GM12891 (cell line): ENCODE measurements at regions not wholly inside any gene's neighbourhood (a gene's known extent, or its start where the extent isn't known, plus 50 kb on each side); places are given as distances from the start of the nearest gene placed in this dataset.

ENCODE experiments used
- DNase-seq: peaks from one replicate; pipeline ENCODE4 v3.0.0; 2011; ENCODE audit warnings: low spot score; ENCODE audit not compliant: insufficient read length
- FAIRE-seq: peaks from 2 replicates; lab custom pipeline; 2011; peaks lifted over from hg19 to GRCh38; lab: Jason Lieb, UNC
- PAX5 ChIP-seq: IDR thresholded peaks from 2 replicates; pipeline ENCODE4 v1.6.1; 2011; ENCODE audit warnings: low read length, moderate library complexity, mild to moderate bottlenecking; ENCODE audit not compliant: insufficient read depth, severe bottlenecking
- POLR2A ChIP-seq: IDR thresholded peaks from 2 replicates; pipeline ENCODE4 v1.6.1; 2011; ENCODE audit warnings: low read depth, low read length, control low read depth
- POLR2AphosphoS5 ChIP-seq: IDR thresholded peaks from 2 replicates; pipeline ENCODE4 v1.6.1; 2011; ENCODE audit warnings: low read depth, low read length, control low read depth
- POU2F2 ChIP-seq: IDR thresholded peaks from 2 replicates; pipeline ENCODE4 v1.6.1; 2011; ENCODE audit warnings: low read depth, mild to moderate bottlenecking, control low read depth, low read length, moderate library complexity
- SPI1 ChIP-seq: IDR thresholded peaks from 2 replicates; pipeline ENCODE4 v1.6.1; 2011; ENCODE audit warnings: low read depth, low read length, control low read depth
- TAF1 ChIP-seq: IDR thresholded peaks from 2 replicates; pipeline ENCODE4 v1.6.1; 2011; ENCODE audit warnings: low read depth, low read length, control low read depth

DNA sequence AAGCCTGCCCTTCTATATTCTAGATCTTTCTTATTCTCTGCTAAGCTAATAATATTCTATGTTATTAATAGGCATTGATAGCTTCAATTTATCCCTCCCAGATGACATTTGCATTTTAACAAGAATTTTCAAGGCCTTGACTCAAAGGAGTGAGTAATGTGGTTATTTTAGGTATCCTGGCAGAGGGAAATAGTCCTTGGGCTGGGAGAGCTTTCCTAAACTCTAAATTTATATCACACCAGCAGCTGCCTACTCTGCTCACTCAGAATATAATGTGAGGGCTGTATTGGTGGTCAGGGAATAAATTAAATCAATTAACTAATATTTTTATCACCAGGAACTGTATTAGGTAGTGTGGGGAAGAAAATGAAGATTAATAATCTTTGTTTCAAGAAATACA is 74.8 kb upstream of the ADAM23 start:
- FAIRE-seq, result no peak
- TF ChIP-seq SPI1 (no peak), POLR2AphosphoS5 (no peak), TAF1 (no peak), POU2F2 (no peak), POLR2A (no peak), PAX5 (no peak)

DNA sequence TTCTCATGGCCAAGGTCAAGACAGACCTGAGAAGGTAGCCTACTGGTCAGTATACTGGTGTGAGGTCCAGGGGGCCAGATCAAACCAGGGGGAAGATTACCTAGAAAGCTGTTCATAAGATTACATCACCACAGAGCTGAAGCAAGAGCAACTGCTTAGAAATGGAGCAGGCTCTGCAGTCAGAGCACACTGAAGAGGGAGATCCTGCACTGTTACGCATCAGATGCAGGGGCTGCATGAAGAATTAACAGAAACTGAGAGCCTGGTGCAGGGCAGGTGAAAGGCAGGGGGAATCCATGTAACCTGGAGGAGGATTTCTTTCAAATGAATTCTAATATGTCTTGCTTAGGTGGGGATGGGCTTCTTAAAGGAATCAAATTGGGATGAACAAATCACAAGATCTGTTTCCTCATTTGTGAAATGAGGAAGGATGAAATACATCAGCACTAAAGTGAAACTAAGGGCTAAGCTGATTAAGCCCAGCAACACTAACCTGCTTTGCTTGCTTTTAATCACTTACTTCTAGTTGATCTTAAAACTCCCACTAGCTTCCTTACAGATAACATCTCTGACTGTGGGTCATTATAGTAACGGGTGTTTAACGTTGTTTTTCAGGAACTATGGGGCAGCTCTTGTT is 74.3 kb upstream of the ADAM23 start:
- DNase-seq, result no peak
- no peak for TF ChIP-seq POLR2A
- TF ChIP-seq POLR2AphosphoS5, result no peak
- no peak for TF ChIP-seq POU2F2
- TF ChIP-seq TAF1, result no peak
- TF ChIP-seq SPI1, result no peak
- no peak for TF ChIP-seq PAX5
- no peak for FAIRE-seq

More for the DNA sequence above, 74.8 kb upstream of the ADAM23 start:
- DNase-seq, result no peak

DNA sequence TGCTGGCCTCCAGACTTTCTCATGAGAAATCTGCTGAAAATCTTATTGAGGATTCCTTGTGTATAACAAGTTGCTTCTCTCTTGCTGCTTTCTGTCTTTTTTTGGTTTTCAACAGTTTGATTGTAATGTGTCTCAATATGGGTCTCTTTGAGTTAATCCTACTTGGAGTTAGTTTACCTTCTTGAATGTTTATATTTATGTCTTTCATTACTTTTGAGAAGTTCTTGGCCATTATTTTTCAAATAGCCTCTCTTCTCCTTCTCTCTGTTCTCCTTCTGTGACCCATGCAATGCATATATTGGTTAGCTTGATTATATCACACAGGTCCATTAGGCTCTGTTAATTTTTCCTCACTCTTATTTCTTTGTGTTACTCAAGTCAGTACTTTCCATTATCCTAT is 67.4 kb upstream of the ADAM23 start:
- FAIRE-seq (no peak), DNase-seq (no peak)
- no peak for TF ChIP-seq POU2F2
- no peak for TF ChIP-seq SPI1
- TF ChIP-seq TAF1, result no peak
- TF ChIP-seq PAX5, result no peak
- no peak for TF ChIP-seq POLR2AphosphoS5
- TF ChIP-seq POLR2A, result no peak

DNA sequence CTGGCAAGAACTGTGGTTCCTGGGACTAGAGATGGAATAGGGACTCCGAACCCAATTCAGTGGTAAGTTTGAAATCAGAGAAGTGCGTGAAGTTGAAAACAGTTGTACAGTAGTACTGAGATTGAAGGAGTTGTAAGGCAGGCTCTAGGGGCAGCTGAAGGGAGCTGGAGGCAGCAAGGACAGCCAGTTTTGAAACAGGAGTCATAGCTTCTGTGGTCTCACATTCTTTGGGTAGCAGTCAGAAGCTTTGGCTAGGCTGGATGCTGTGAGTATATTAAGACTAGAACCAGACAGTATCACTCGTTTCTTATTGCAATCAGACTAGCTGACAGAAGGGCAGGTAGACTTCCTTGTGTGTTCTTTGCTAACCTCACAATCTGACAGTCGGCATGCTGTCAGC is 64.5 kb upstream of the ADAM23 start:
- no peak for FAIRE-seq
- DNase-seq, result no peak
- TF ChIP-seq POU2F2 (no peak), POLR2A (no peak), SPI1 (no peak)

DNA sequence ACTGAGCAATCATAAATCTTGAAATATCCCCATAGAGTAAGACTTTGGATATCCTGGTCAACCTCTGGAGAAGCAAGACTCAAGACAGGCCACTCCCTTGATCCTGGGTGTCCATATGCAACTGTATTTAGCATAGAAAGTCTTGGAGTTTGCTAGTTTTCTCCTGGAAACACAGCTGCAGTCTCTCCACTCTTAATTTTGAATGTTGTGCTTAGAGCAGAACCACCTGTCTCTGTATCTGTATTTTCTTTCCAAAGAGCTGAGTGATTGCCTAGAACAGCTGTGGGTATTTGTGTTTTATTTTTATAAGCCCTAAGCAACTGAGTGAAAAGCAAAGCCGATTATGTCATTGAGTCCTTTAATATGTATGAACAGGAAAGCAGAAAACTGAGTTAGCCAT is 64.1 kb upstream of the ADAM23 start:
- FAIRE-seq, result no peak
- no peak for TF ChIP-seq POU2F2
- TF ChIP-seq POLR2A, result no peak
- TF ChIP-seq TAF1, result no peak
- TF ChIP-seq PAX5, result no peak
- no peak for TF ChIP-seq SPI1
- no peak for TF ChIP-seq POLR2AphosphoS5

DNA sequence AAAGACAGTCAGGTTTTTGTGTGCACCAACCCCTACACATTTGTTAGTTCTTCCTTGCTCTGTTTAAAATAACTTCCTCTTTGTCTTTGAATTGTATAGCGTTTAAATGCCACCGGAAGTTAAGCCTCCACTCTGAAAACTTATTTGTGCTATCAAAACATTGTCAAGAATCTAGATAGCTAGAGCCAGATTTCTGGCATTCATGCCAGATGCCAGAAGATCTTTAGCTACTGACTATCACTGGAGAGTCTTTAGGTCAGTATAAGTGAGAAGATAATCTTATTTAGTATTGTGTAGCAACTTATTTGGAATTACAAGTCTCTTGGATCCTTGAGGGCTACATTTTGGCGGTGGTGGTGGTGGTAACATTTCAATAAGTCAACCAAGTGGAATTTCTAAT is 63.4 kb upstream of the ADAM23 start:
- no peak for TF ChIP-seq POLR2A
- no peak for TF ChIP-seq TAF1
- no peak for TF ChIP-seq POU2F2
- TF ChIP-seq PAX5, result no peak
- no peak for TF ChIP-seq SPI1
- TF ChIP-seq POLR2AphosphoS5, result no peak
- FAIRE-seq (no peak), DNase-seq (no peak)

More for the DNA sequence above, 64.1 kb upstream of the ADAM23 start:
- no peak for DNase-seq

DNA sequence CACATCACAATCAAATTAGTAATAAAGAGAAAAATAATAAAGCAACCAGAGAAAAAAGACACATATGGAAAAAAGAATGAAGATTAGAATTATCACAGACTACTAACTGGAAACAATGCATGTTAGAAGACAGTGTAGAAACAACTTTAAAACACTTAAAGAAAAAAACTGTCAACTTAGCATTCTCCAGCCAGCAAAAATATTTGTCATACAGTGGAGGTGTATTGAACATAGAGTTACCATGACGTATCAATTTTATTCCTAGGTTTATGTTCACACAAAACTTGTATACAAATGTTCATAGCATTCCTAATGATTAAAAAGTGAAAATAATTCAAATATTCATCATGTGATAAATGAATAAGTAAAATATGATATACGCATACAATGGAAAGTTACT is 61.5 kb upstream of the ADAM23 start:
- TF ChIP-seq POLR2A (no peak), PAX5 (no peak), POU2F2 (no peak), SPI1 (no peak), TAF1 (no peak), POLR2AphosphoS5 (no peak)
- DNase-seq (no peak), FAIRE-seq (no peak)

DNA sequence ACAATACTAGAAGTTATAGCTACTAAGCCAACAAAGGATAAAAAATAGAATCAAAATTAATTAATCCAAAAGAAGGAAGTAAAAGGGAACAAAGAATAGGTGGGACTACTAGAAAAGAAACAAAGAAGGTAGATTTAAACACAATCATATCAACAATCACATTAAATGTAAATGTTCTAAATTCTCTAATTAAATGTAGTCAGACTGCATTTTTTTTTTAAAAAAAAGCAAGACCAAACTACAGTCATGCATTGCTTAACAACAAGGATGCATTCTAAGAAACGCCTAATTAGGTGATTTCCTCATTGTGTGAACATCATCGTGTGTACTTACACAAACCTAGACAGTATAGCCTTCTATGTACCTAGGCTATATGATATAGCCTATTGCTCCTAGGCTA is 59.7 kb upstream of the ADAM23 start:
- no peak for FAIRE-seq
- no peak for TF ChIP-seq TAF1
- TF ChIP-seq POLR2AphosphoS5, result no peak
- TF ChIP-seq PAX5, result no peak
- TF ChIP-seq POLR2A, result no peak
- no peak for TF ChIP-seq SPI1
- no peak for TF ChIP-seq POU2F2
- DNase-seq, result no peak

DNA sequence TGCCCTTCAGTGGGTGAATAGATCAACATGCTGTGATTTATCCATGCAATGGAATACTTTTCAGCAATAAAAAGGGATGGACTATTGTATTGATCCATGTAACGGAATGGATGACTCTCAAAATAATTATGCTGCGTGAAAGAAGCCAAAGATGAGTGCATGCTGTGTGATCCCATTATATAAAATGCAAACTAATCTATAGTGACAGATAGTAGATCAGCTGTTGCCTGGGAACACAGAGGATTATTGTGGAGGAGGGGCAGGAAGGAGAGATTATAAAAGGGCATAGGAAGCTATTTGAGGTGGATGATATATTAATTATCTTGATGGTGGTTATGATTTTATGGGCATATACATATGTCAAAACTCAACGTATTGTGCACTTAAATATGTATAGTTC is 55.5 kb upstream of the ADAM23 start:
- no peak for TF ChIP-seq POU2F2
- TF ChIP-seq POLR2AphosphoS5, result no peak
- TF ChIP-seq TAF1, result no peak
- no peak for TF ChIP-seq SPI1
- no peak for TF ChIP-seq POLR2A
- DNase-seq (no peak), FAIRE-seq (no peak)

DNA sequence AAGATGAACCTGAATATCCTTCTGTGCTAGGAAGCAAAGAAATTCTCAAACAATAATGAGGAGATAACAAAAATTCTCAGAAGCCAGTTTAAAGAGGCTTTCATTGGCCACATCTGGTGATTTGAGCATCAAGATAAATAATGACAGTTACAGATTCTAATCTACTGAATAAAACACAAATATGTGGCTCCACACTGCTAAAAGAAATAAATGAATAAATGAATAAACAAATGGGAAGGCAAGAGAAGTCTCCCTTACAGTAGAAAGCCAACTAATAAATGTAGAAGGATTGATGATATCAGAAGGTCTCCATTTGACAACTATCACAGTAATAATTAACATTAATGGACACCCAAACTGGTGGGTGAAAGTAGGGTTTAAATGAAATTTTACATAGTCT is 54.6 kb upstream of the ADAM23 start:
- DNase-seq (no peak), FAIRE-seq (no peak)
- TF ChIP-seq TAF1, result no peak
- TF ChIP-seq POLR2AphosphoS5, result no peak
- no peak for TF ChIP-seq POU2F2
- no peak for TF ChIP-seq SPI1
- TF ChIP-seq PAX5, result no peak
- TF ChIP-seq POLR2A, result no peak
